K562 (cell line): ENCODE measurements at regions not wholly inside any gene's neighbourhood (a gene's known extent, or its start where the extent isn't known, plus 50 kb on each side); places are given as distances from the start of the nearest gene placed in this dataset.

Experiments
- ATAC-seq: fragments of 200-7000 bp; cut with Tn5 transposase; 3 replicates; pipeline ENCODE4 v1.9.1; 2020; ENCODE audit warnings: moderate library complexity
- BruUV-seq: library from RNA; stranded (reverse); fragments of 400-500 nt; replicated peaks from 2 replicates; lab custom pipeline; 2021; lab: Mats Ljungman, UMichigan
- CTCF ChIA-PET: fragments of 300-600 bp; formaldehyde crosslinking; extraction: SDS; loops from one replicate; lab custom pipeline; 2021; ENCODE audit warnings: low intra/inter-chr PET ratio; lab: Yijun Ruan, JAX
- POLR2A ChIA-PET: fragments of 300-600, 350-650 bp; sonication (Branson Sonifier 250); formaldehyde crosslinking; extraction: SDS; loops from one replicate; lab custom pipeline; 2021; ENCODE audit warnings: antibody characterized with exemption, inconsistent platforms; lab: Yijun Ruan, JAX
- DNase-seq, 4 experiments: peaks; one replicate each; pipeline versions ENCODE4 v3.0.0 to v3.0.0-alpha.2; 2011 to 2018; ENCODE audit warnings: low spot score in 3 of 4, mixed read lengths in 3 of 4; ENCODE audit errors: extremely low read depth in 1 of 4
- FAIRE-seq: peaks from 2 replicates; lab custom pipeline; 2011; peaks lifted over from hg19 to GRCh38; lab: Jason Lieb, UNC
- H2AFZ ChIP-seq: 2 replicates; pipeline ENCODE4 v1.6.0; 2011; ENCODE audit warnings: low read depth, low read length, control low read depth, inconsistent platforms
- H3K27ac ChIP-seq: fragments of 200-600 bp; 3 replicates; pipeline ENCODE4 v1.8.0; 2011; ENCODE audit warnings: low read depth, mild to moderate bottlenecking, control low read depth, inconsistent platforms, low read length, moderate library complexity, mixed read lengths; ENCODE audit errors: extremely low read depth
- H3K27me3 ChIP-seq, 2 experiments: fragments of 300-600 bp in 1 of 2; 2 replicates in 1 of 2; 3 replicates in 1 of 2; pipeline versions ENCODE4 v1.6.0 to v1.8.0; 2011; ENCODE audit warnings: inconsistent platforms in 2 of 2, low read length in 2 of 2, mild to moderate bottlenecking in 1 of 2, mixed read lengths in 1 of 2, moderate library complexity in 1 of 2; ENCODE audit not compliant: control insufficient read depth in 2 of 2, insufficient read depth in 2 of 2
- H3K36me3 ChIP-seq: fragments of 300-600 bp; 3 replicates; pipeline ENCODE4 v1.8.0; 2011; ENCODE audit warnings: mild to moderate bottlenecking, low read length, inconsistent platforms; ENCODE audit not compliant: control insufficient read depth, insufficient read depth
- H3K4me1 ChIP-seq, 2 experiments: fragments of 200-600 bp in 1 of 2; replicated peaks in 1 of 2; 2 replicates in 1 of 2; 3 replicates in 1 of 2; pipeline versions ENCODE4 v1.5.1 to v1.8.0; 2011; ENCODE audit warnings: inconsistent platforms in 2 of 2, low read length in 2 of 2, mild to moderate bottlenecking in 1 of 2, mixed read lengths in 1 of 2, moderate library complexity in 1 of 2; ENCODE audit not compliant: control insufficient read depth in 2 of 2, insufficient read depth in 2 of 2
- H3K4me2 ChIP-seq: 2 replicates; pipeline ENCODE4 v1.6.1; 2011; ENCODE audit warnings: low read length, control low read depth, inconsistent platforms, mixed read lengths; ENCODE audit not compliant: insufficient read depth
- H3K4me3 ChIP-seq: fragments of 200-600 bp; sonication (generic), shearing (Covaris generic); 2 replicates; pipeline ENCODE4 v1.5.1; 2016; ENCODE audit warnings: control low read depth, inconsistent platforms
- H3K79me2 ChIP-seq: fragments of 200-600 bp; 3 replicates; pipeline ENCODE4 v1.8.0; 2011; ENCODE audit warnings: low read length, inconsistent platforms; ENCODE audit not compliant: control insufficient read depth, insufficient read depth
- H3K9ac ChIP-seq, 2 experiments: 2 replicates each; pipeline versions ENCODE4 v1.6.0 to v1.6.1; 2011; ENCODE audit warnings: low read depth in 2 of 2, low read length in 2 of 2, control low read depth in 1 of 2, inconsistent platforms in 1 of 2, mild to moderate bottlenecking in 1 of 2, mixed read lengths in 1 of 2; ENCODE audit not compliant: insufficient read depth in 1 of 2
- H3K9me1 ChIP-seq: one replicate; pipeline ENCODE4 v1.6.0; 2011; ENCODE audit warnings: inconsistent platforms, mild to moderate bottlenecking, low read length, moderate library complexity; ENCODE audit not compliant: control insufficient read depth, insufficient read depth
- H3K9me3 ChIP-seq: replicated peaks from 2 replicates; pipeline ENCODE4 v1.5.1; 2011; ENCODE audit warnings: low read depth, low read length, inconsistent platforms; ENCODE audit not compliant: control insufficient read depth, insufficient read depth
- H4K20me1 ChIP-seq: replicated peaks from 2 replicates; pipeline ENCODE4 v1.6.1; 2011; ENCODE audit warnings: low read length, inconsistent platforms, mixed read lengths; ENCODE audit not compliant: control insufficient read depth, insufficient read depth
- BRF1 ChIP-seq: IDR thresholded peaks from 3 replicates; pipeline ENCODE4 v1.6.1; 2011; ENCODE audit warnings: borderline replicate concordance, mild to moderate bottlenecking; ENCODE audit not compliant: insufficient read length; ENCODE audit errors: extremely low read depth
- GTF2B ChIP-seq: IDR thresholded peaks from 2 replicates; pipeline ENCODE4 v1.6.1; 2011; ENCODE audit not compliant: insufficient read length; ENCODE audit errors: extremely low read depth
- HMGN3 ChIP-seq: IDR thresholded peaks from 2 replicates; pipeline ENCODE4 v1.6.1; 2011; ENCODE audit warnings: borderline replicate concordance, low read depth, mild to moderate bottlenecking, mixed read lengths, low read length; ENCODE audit not compliant: insufficient read length; ENCODE audit errors: extremely low read depth
- ILF3 ChIP-seq: fragments of 450-650 bp; IDR thresholded peaks from 2 replicates; pipeline ENCODE4 v1.6.1; 2018; ENCODE audit warnings: antibody characterized with exemption, mild to moderate bottlenecking, moderate library complexity, borderline replicate concordance
- NCOR1 ChIP-seq: fragments of 450-650 bp; IDR thresholded peaks from 2 replicates; pipeline ENCODE4 v1.6.1; 2016; ENCODE audit warnings: mild to moderate bottlenecking, moderate library complexity
- NEUROD1 ChIP-seq: fragments of 150-350 bp; IDR thresholded peaks from 2 replicates; pipeline ENCODE4 v1.6.1; 2014; ENCODE audit warnings: borderline replicate concordance, low read length, low read depth; ENCODE audit not compliant: partially characterized antibody
- REST ChIP-seq, 2 experiments: fragments of 450-650 bp; formaldehyde crosslinking in 1 of 2; IDR thresholded peaks; 2 replicates each; pipeline versions ENCODE4 v1.4.0 to v1.6.1; 2014 to 2020; ENCODE audit warnings: mild to moderate bottlenecking in 2 of 2, borderline replicate concordance in 1 of 2, low read depth in 1 of 2
- RHOXF2B ChIP-seq: fragments of 250-450 bp; sonication (Bioruptor Pico); conservative IDR thresholded peaks from 2 replicates; pipeline ENCODE4 v1.5.1; 2021
- WGBS: fragments of 100-300 bp; shearing (Covaris generic); methylation state at CpG from one replicate; pipeline ENCODE4 v1.1.6; 2016; ENCODE audit warnings: low coverage, mixed read lengths; ENCODE audit not compliant: insufficient coverage; ENCODE audit errors: missing lambda C conversion rate; 5-methylcytosine and 5-hydroxymethylcytosine counted together
- in situ Hi-C: fragments of 300-500 bp; cut with MboI; formaldehyde crosslinking; loops from 4 replicates; pipeline ENCODE4 v1.15.0; 2018; ENCODE audit warnings: inconsistent platforms, mixed read lengths
- intact Hi-C: fragments of 100-400 bp; cut with micrococcal nuclease; formaldehyde crosslinking; loops from 2 replicates; pipeline ENCODE4 v1.14.2; 2022
- TF ChIP-seq, protein P1 (sequence below): fragments of 200-400 bp; formaldehyde crosslinking; IDR thresholded peaks from 2 replicates; pipeline ENCODE4 v1.6.1; 2017; ENCODE audit warnings: mild to moderate bottlenecking, low read depth, low read length, moderate library complexity

DNA sequence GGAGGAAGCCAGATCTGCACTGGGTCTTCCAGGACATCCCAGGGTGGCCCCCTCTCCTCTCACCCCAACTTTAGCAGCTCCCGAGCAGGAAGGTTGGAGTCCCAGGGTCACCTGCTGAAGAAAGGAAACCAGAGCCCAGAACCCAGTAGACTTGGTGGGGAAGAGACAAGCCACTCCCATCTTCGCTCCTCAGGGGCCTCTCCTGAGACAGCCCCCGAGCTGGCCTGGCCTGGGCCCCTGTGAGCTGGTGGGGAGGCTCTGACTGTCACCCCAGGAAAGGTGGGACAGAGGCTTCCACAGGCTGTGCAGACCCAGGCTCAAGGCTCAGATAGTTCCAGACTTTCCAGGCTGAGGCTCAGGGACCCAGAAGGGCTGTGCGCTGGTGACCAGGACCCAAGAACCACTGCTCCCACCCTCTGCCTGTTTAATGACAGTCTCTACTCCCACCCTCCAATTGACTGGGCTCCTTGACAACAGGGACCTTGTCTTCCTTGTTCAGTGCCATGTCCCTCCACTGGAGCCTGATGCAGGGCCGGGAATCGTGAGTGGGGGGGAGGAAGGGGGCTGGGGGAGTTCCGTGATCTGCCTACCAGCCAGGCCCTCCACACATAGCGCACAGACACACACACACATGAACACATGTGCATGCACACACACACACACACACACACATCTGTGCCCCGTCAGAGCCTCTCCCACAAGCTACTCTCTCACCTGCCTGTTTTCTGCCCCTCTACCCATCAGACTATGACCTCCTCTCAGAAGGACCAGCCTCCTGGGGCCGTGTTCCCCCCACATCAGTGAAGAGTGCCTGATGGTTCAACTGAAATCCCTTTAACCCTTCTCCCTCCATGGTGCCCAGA lies 401.2 kb downstream of the MATN1 start:
- intact Hi-C loops (no loop called here), in situ Hi-C loops (no loop called here)
- Histone ChIP-seq H3K79me2 (no peaks in the 10 kb centered on the region), H3K4me2 (no peak overlapping the region), H3K4me3 (no peak overlapping the region), H3K4me1 (no peaks in the 10 kb centered on the region), H3K9me3 (no peaks in the 10 kb centered on the region), H3K9ac (no peak overlapping the region), H2AFZ (no peak overlapping the region), H3K36me3 (no peaks in the 10 kb centered on the region), H3K27me3 (peaks cover 0 to 23% of the 10 kb centered on the region in 2 experiments; a peak in 1 of 5 replicates), H4K20me1 (peaks cover 4% of the 10 kb centered on the region; the same call in 1 of the 2 replicates), H3K27ac (no peak overlapping the region), H3K9me1 (no peaks in the 10 kb centered on the region)
- no peak for FAIRE-seq
- DNase-seq: no peak
- no peak for ATAC-seq
- no TSS peak for BruUV-seq
- CTCF ChIA-PET: no interaction called here
- 1% methylated on average over 9 of the region's 10 CpGs for WGBS
- POLR2A ChIA-PET: interaction anchor here (1.0 kb wide), 1 partner anchor 68 kb away, joined by 3 read pairs; no protein-coding TSS in a partner anchor
- TF ChIP-seq NCOR1 (no peak), ILF3 (no peak), REST (IDR thresholded peaks at IDR 0.05; ENCODE audit: borderline replicate concordance) (no peak), REST (CRISPR knock-in tag; IDR thresholded peaks at IDR 0.05; ENCODE audit: low read depth) (no peak), HMGN3 (no peak), RHOXF2B (CRISPR knock-in tag) (no peak), GTF2B (no peak), BRF1 (no peak), NEUROD1 (no peak)
- TF ChIP-seq, protein P1, sequence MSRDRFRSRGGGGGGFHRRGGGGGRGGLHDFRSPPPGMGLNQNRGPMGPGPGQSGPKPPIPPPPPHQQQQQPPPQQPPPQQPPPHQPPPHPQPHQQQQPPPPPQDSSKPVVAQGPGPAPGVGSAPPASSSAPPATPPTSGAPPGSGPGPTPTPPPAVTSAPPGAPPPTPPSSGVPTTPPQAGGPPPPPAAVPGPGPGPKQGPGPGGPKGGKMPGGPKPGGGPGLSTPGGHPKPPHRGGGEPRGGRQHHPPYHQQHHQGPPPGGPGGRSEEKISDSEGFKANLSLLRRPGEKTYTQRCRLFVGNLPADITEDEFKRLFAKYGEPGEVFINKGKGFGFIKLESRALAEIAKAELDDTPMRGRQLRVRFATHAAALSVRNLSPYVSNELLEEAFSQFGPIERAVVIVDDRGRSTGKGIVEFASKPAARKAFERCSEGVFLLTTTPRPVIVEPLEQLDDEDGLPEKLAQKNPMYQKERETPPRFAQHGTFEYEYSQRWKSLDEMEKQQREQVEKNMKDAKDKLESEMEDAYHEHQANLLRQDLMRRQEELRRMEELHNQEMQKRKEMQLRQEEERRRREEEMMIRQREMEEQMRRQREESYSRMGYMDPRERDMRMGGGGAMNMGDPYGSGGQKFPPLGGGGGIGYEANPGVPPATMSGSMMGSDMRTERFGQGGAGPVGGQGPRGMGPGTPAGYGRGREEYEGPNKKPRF: no peak
